ENCODE measurements at regions not wholly inside any gene's neighbourhood (a gene's known extent, or its start where the extent isn't known, plus 50 kb on each side); places are given as distances from the start of the nearest gene placed in this dataset.

DNA sequence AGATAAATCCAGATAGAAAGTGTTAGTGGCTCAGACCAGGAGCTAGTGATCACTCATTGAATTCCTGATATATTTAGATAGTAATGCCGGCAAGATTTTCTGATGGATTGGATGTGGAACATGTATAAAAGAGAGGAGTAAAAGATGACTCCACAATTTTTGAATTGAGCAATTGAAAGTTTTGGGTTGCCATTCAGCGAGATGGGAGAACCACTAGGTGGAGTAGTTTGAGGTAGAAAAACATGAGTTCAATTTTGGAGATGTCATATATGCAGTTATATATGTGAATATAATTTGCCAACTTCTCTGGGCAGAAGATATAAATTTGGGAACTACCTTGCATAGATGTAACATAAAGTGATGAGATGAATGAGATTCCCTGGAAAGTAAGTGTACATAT is 502.5 kb upstream of the SEMA6A start:
- H3K36me3 Mint-ChIP-seq (ENCODE audit: low read depth): no peaks in the 10 kb centered on the region
- no peaks in the 10 kb centered on the region for H3K9me3 Mint-ChIP-seq
- no peak for ATAC-seq (replicated peaks)
- no peaks in the 10 kb centered on the region for H3K4me1 Mint-ChIP-seq
- no peaks in the 10 kb centered on the region for H3K27me3 Mint-ChIP-seq
- H3K27ac Mint-ChIP-seq: no peak overlapping the region
- H3K4me3 Mint-ChIP-seq: no peak overlapping the region

DNA sequence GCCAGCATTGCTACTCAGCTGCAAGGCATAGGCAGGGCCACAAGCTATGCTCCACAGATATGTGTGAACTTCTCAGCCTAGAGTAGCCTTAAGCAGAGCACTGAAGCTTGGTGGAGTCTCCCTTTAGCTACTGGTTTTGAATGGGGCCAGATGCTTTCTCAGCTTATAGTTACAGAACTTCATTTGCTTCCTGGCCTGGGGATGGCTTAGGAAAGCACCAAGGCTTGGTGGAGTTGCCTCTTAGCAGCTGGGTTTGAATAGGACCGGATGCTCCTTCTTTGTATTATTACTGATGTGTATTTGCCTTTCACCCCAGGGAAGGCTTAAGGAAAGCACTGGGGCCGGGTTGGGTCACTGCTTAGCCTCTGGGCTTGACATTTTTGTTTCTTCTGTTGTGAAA is 497.8 kb upstream of the SEMA6A start:
- no peaks in the 10 kb centered on the region for H3K27me3 Mint-ChIP-seq
- H3K9me3 Mint-ChIP-seq: no peaks in the 10 kb centered on the region
- H3K4me3 Mint-ChIP-seq: no peak overlapping the region
- no peaks in the 10 kb centered on the region for H3K4me1 Mint-ChIP-seq
- no peak for ATAC-seq (replicated peaks)
- H3K36me3 Mint-ChIP-seq (ENCODE audit: low read depth): no peaks in the 10 kb centered on the region
- no peak overlapping the region for H3K27ac Mint-ChIP-seq

DNA sequence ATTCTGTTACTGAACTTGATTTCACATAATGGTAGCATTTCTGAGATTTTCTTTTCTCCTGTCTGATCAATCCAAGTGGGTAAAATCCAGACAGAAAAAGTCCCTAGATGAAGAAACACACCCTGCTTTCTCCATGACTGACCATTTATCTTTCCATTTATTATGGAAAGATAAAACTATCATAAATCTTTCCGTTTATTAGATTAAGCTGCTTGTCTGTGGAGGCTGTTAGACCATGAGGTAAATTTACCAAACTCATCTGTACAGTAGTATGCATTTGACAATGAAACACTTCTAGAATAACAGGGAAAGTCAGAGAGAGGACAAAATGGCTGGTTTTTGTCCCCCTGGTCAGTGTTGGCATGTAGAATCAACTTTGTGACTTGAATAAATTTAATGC is 491.2 kb upstream of the SEMA6A start:
- ATAC-seq (replicated peaks): no peak
- Mint-ChIP-seq H3K4me1 (no peaks in the 10 kb centered on the region), H3K9me3 (no peaks in the 10 kb centered on the region), H3K27me3 (no peaks in the 10 kb centered on the region), H3K4me3 (no peak overlapping the region), H3K27ac (no peak overlapping the region), H3K36me3 (ENCODE audit: low read depth) (no peaks in the 10 kb centered on the region)

DNA sequence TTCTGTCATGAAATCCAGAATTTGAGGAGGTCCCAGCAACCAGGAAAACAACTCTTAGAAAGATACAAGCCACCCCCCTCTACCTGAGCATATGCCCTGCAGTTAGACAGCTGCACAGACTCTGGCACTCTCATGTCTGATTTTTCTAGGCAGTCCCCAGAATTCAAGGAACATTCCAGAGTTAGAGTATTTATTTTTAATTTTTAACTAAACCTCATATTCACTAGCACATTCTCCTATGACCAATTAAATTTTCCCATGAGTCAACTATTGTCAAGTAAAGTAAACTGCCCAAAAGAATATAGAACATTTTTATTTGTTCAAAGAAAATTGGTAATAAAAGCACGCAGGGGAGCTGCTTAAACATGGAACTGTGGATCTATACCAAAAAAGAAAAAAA is 490.5 kb upstream of the SEMA6A start:
- no peak for ATAC-seq (replicated peaks)
- H3K27ac Mint-ChIP-seq: no peak overlapping the region
- no peaks in the 10 kb centered on the region for H3K27me3 Mint-ChIP-seq
- no peak overlapping the region for H3K4me3 Mint-ChIP-seq
- no peaks in the 10 kb centered on the region for H3K4me1 Mint-ChIP-seq
- H3K36me3 Mint-ChIP-seq (ENCODE audit: low read depth): no peaks in the 10 kb centered on the region
- H3K9me3 Mint-ChIP-seq: no peaks in the 10 kb centered on the region

DNA sequence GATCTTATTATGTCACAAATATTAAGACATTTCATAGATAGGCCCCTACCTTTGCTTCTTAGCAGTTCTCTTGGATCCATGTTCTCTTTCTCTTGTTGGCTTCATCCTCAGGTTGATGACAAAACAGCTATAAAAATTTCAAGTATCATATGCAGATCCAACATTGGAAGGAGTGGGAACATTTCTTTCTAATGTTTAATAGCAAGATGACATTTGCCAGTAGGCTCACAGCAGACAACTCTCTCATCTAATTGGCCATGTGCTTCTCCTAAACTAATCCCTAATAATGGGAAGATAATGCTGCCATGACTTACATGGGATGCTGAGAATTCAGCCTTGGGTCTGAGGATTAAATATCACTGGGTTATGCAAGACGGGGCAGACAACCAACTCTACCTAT is 485.5 kb upstream of the SEMA6A start:
- no peak overlapping the region for H3K27ac Mint-ChIP-seq
- H3K4me1 Mint-ChIP-seq: no peaks in the 10 kb centered on the region
- H3K4me3 Mint-ChIP-seq: no peak overlapping the region
- H3K27me3 Mint-ChIP-seq: no peaks in the 10 kb centered on the region
- H3K36me3 Mint-ChIP-seq (ENCODE audit: low read depth): no peaks in the 10 kb centered on the region
- no peaks in the 10 kb centered on the region for H3K9me3 Mint-ChIP-seq
- ATAC-seq (replicated peaks): no peak

GRCh38 chr5:117058740-117059139 is 484.1 kb upstream of the SEMA6A start:
- no peak overlapping the region for H3K4me3 Mint-ChIP-seq
- H3K9me3 Mint-ChIP-seq: no peaks in the 10 kb centered on the region
- no peaks in the 10 kb centered on the region for H3K27me3 Mint-ChIP-seq
- H3K4me1 Mint-ChIP-seq: no peaks in the 10 kb centered on the region
- no peak overlapping the region for H3K27ac Mint-ChIP-seq
- no peak for ATAC-seq (replicated peaks)
- no peaks in the 10 kb centered on the region for H3K36me3 Mint-ChIP-seq (ENCODE audit: low read depth)

GRCh38 chr5:117055517-117055916 is 480.9 kb upstream of the SEMA6A start:
- Mint-ChIP-seq H3K4me3 (no peak overlapping the region), H3K4me1 (no peaks in the 10 kb centered on the region), H3K36me3 (ENCODE audit: low read depth) (no peaks in the 10 kb centered on the region), H3K9me3 (peaks cover 2% of the 10 kb centered on the region), H3K27me3 (no peaks in the 10 kb centered on the region), H3K27ac (no peak overlapping the region)
- ATAC-seq (replicated peaks): no peak

DNA sequence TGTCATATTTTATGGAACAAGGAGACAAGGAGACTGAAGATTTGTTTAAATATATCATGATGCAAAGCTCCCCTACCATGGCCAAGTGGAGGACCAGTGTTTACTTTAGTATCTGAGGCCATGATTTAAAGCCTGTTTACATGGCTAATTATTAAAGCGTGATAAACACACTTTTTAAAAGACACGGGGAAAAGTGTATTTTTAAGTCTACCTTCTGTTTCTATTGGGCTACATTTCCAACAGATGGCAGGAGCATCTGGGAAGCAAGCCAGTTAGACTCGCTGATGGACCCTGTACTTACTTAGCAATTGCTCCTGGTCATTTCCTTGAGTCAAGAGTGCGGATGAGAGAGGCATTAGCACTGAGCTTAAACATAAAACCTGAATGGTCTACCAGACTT is 480.3 kb upstream of the SEMA6A start:
- H3K36me3 Mint-ChIP-seq (ENCODE audit: low read depth): no peaks in the 10 kb centered on the region
- peaks cover 8% of the 10 kb centered on the region for H3K9me3 Mint-ChIP-seq
- H3K4me3 Mint-ChIP-seq: no peak overlapping the region
- H3K4me1 Mint-ChIP-seq: no peaks in the 10 kb centered on the region
- ATAC-seq (replicated peaks): no peak
- no peaks in the 10 kb centered on the region for H3K27me3 Mint-ChIP-seq
- no peak overlapping the region for H3K27ac Mint-ChIP-seq

GRCh38 chr5:117054141-117054540 is 479.5 kb upstream of the SEMA6A start:
- Mint-ChIP-seq H3K36me3 (ENCODE audit: low read depth) (no peaks in the 10 kb centered on the region), H3K4me3 (no peak overlapping the region), H3K27me3 (no peaks in the 10 kb centered on the region), H3K9me3 (peaks cover 8% of the 10 kb centered on the region), H3K27ac (no peak overlapping the region), H3K4me1 (no peaks in the 10 kb centered on the region)
- ATAC-seq (replicated peaks): no peak

DNA sequence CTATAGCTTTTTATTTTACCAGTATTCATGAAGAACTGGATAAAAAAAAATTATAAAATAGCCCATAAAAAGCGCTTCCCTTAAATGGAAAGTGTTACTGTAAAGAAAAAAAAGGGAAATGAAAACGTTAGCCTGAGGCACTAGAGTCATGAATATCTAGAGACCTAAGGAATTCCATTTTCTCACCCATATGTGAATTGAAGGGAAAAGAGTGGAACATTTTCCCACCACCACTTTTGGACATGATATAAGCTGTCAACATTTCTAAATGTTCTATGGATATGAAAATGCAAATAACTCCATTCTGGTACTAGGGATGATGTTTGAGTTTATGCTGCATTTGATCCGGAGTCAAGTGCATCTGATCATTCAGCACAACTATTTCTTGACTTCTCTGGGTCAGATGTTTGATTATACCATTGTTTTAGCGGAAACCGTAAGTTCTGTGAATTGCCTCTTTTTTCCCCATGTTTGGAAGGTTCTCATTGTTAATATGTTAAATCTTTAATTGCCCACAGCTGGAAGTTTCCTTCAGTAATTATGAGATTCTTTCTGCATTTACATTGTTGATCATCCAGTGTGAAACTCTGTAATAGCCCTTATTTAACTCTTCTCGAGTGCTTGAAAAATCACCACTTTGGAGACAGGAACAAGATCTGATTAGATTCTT is 467.4 kb upstream of the SEMA6A start:
- Mint-ChIP-seq H3K36me3 (ENCODE audit: low read depth) (no peaks in the 10 kb centered on the region), H3K4me3 (no peak overlapping the region), H3K4me1 (no peaks in the 10 kb centered on the region), H3K27ac (no peak overlapping the region), H3K27me3 (no peaks in the 10 kb centered on the region), H3K9me3 (no peaks in the 10 kb centered on the region)
- no peak for ATAC-seq (replicated peaks)

- Mint-ChIP-seq H3K27me3 (no peaks in the 10 kb centered on the region), H3K27ac (no peak overlapping the region), H3K9me3 (no peaks in the 10 kb centered on the region), H3K36me3 (ENCODE audit: low read depth) (no peaks in the 10 kb centered on the region), H3K4me1 (no peaks in the 10 kb centered on the region), H3K4me3 (no peak overlapping the region)
- no peak for ATAC-seq (replicated peaks)
These were observed 464.4 kb upstream of the SEMA6A start for GRCh38 chr5:117039035-117039434.

- H3K4me3 Mint-ChIP-seq: no peak overlapping the region
- H3K4me1 Mint-ChIP-seq: no peaks in the 10 kb centered on the region
- no peaks in the 10 kb centered on the region for H3K36me3 Mint-ChIP-seq (ENCODE audit: low read depth)
- ATAC-seq (replicated peaks): no peak
- H3K27ac Mint-ChIP-seq: no peak overlapping the region
- peaks cover 5% of the 10 kb centered on the region for H3K9me3 Mint-ChIP-seq
- no peaks in the 10 kb centered on the region for H3K27me3 Mint-ChIP-seq
These were observed 452.8 kb upstream of the SEMA6A start for GRCh38 chr5:117027384-117027783.

DNA sequence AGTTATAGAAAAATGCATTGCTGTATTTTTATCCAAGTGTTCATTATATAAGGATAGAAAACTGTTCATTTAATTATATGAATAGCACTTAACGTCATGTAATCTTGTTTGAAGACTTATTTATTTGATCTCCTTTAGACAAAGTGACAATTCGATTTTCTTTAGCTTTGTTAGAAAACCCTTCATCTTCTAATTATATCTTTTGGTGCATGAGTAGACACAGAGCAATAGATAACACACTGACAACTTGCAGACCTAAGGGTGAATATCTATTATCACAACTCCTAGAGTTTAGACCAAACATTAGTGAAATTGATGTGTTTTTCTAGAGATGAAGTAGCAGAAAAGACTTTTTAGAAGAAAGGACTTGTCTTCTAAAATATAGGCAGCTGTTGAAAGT is 446.4 kb upstream of the SEMA6A start:
- Mint-ChIP-seq H3K4me3 (no peak overlapping the region), H3K36me3 (ENCODE audit: low read depth) (no peaks in the 10 kb centered on the region), H3K27me3 (no peaks in the 10 kb centered on the region), H3K9me3 (no peaks in the 10 kb centered on the region), H3K4me1 (no peaks in the 10 kb centered on the region), H3K27ac (no peak overlapping the region)
- ATAC-seq (replicated peaks): no peak

DNA sequence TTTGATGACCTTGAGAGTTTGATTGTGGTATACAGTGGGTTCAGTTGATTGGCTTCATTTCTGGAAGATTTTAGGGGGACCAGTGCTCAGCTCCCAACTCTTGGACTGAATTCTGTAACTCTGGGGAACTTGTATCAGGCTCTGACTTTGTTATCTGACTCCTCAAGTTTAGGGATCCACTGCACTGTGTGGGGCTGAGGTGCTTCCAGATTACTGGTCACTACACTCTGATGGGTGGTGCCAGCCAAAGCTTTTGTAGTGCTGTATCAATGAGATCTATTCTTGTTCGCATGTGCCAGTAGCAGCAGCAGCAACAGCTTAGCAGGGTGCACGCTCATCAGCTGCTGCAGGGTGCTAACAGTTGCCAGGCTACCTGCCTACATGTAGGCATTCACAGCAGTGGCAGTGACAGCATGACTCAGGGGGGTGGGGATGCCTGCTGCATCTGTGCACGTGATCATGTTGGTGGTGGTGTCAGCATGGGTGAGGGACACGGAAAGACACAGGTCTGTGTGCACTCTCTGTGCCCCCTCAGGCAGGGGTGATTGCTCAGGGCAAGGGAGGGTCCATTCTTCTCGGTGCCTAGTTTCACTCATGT is 438.8 kb upstream of the SEMA6A start:
- H3K4me3 Mint-ChIP-seq: no peak overlapping the region
- peaks cover 7% of the 10 kb centered on the region for H3K9me3 Mint-ChIP-seq
- H3K36me3 Mint-ChIP-seq (ENCODE audit: low read depth): no peaks in the 10 kb centered on the region
- H3K4me1 Mint-ChIP-seq: no peaks in the 10 kb centered on the region
- no peaks in the 10 kb centered on the region for H3K27me3 Mint-ChIP-seq
- no peak overlapping the region for H3K27ac Mint-ChIP-seq
- ATAC-seq (replicated peaks): no peak

GRCh38 chr5:117010574-117010973 is 436.0 kb upstream of the SEMA6A start:
- Mint-ChIP-seq H3K4me1 (no peaks in the 10 kb centered on the region), H3K27ac (no peak overlapping the region), H3K9me3 (peaks cover 18% of the 10 kb centered on the region), H3K36me3 (ENCODE audit: low read depth) (no peaks in the 10 kb centered on the region), H3K4me3 (no peak overlapping the region), H3K27me3 (no peaks in the 10 kb centered on the region)
- ATAC-seq (replicated peaks): no peak

DNA sequence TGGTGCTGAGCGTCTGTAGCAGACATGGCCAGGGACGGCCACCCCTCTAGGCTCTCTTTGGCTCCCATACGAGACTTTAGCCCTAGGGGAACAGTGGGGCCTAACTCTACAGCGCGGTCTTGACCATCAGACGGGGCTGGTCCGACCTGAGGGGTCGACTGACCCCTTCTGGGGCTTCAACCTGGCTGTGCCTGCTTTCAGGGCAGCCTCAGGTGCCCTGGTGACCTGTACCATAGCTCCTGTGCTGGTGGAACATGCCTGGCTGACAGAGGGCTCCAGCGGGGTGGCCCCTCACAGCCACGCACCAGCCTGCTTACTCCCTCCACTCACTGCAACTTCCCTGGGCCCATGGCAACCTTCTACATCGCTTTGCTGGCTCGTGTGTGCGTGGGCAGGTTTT is 423.4 kb upstream of the SEMA6A start:
- Mint-ChIP-seq H3K27ac (no peak overlapping the region), H3K36me3 (ENCODE audit: low read depth) (no peaks in the 10 kb centered on the region), H3K4me3 (no peak overlapping the region), H3K9me3 (no peaks in the 10 kb centered on the region), H3K4me1 (no peaks in the 10 kb centered on the region), H3K27me3 (no peaks in the 10 kb centered on the region)
- no peak for ATAC-seq (replicated peaks)
